Tibial nerve (tissue), 3 donors: ENCODE measurements at regions not wholly inside any gene's neighbourhood (a gene's known extent, or its start where the extent isn't known, plus 50 kb on each side); places are given as distances from the start of the nearest gene placed in this dataset.
"Not testable (repeated sequence)": the region's sequence is repeated elsewhere in the genome, so short reads cannot be mapped to it uniquely, and the experiment has no call there.

ENCODE experiments used
- CTCF ChIP-seq, 5 experiments: fragments of 200-600 bp in 3 of 5; fragments of 450-650 bp in 2 of 5; sonication (generic) in 3 of 5; IDR thresholded peaks; one replicate each; pipeline ENCODE4 v1.5.1; 2016 to 2019; ENCODE audit warnings: antibody characterized with exemption in 5 of 5, mild to moderate bottlenecking in 3 of 5, moderate library complexity in 2 of 5
- POLR2A ChIP-seq, 2 donors: fragments of 450-650 bp; IDR thresholded peaks; one replicate each; pipeline ENCODE4 v1.6.1; 2017; ENCODE audit warnings: antibody characterized with exemption in 2 of 2, mild to moderate bottlenecking in 2 of 2, moderate library complexity in 2 of 2

- TF ChIP-seq CTCF, POLR2A (IDR thresholded peaks at IDR 0.05): not testable (repeated sequence)
Measured at GRCh38 chr1:120552190-120552589, 137.4 kb downstream of the NBPF8 start.
